A673 (cell line): ENCODE measurements at regions not wholly inside any gene's neighbourhood (a gene's known extent, or its start where the extent isn't known, plus 50 kb on each side); places are given as distances from the start of the nearest gene placed in this dataset.

Experiments used
- CTCF ChIP-seq: fragments of 300-800, 200-600 bp; sonication (generic); conservative IDR thresholded peaks from 2 replicates; pipeline ENCODE4 v1.5.1; 2017; ENCODE audit warnings: low read depth, mild to moderate bottlenecking, antibody characterized with exemption, low read length, moderate library complexity, mixed read lengths
- EZH2 ChIP-seq: fragments of 200-600 bp; sonication (generic); IDR thresholded peaks from 2 replicates; pipeline ENCODE4 v1.6.1; 2017; ENCODE audit warnings: borderline replicate concordance, low read depth, mild to moderate bottlenecking, mixed read lengths, antibody characterized with exemption, low read length; ENCODE audit not compliant: poor library complexity, severe bottlenecking

- no peak for TF ChIP-seq CTCF
- no peak for TF ChIP-seq EZH2
Measured at GRCh38 chr1:21379571-21379970, 60.4 kb upstream of the NBPF3 start.
